ENCODE measurements at regions not wholly inside any gene's neighbourhood (a gene's known extent, or its start where the extent isn't known, plus 50 kb on each side); places are given as distances from the start of the nearest gene placed in this dataset.
"Not testable (repeated sequence)": the region's sequence is repeated elsewhere in the genome, so short reads cannot be mapped to it uniquely, and the experiment has no call there.

DNA sequence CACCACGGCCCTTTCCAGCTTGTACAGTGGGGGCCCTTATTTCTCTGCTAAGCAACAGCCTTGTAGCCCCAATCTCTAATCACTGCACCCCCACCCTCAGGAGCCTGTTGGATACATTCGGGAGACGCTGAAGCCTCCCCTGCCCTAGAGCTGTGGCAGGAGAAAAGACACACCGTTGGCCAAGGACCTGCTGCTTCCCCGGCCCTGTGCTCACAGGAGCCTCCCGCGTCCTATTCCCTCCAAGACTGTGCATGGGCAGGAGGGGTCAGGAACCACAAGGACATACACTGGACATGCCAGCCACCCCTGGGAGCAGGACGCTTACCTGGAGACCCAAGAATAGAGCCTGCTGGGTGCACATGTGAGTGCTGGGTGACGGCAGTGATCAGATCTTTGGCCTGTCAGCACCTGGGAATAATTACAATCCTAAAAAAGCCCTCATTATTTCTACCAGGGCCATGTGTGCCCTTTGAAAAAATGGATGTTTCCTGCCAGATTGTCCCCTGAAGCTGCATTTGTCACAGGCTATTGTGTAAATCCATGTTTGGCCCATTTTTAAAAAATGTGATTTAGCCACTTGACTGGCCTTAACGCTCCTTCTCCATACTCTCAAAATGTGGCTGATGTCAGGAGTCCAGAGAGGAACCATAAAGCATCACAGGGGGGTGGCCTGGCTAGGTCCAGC, 590.6 kb downstream of the MATN1 start:
- no peak for DNase-seq

DNA sequence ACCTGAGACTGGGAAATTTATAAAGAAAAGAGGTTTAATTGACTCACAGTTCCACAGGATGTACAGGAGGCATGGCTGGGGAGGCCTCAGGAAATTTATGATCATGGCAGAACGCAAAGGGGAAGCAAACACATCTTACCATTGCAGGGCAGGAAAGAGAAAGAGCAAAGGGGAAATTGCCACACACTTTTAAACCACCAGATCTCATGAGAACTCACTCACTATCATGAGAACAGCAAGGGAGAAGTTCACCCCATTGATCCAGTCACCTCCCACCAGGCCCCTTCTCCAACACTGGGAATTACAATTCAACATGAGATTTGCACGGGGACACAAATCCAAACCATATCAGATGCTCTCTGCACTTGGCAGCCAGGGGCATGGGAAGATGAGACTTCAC, 592.8 kb downstream of the MATN1 start:
- not testable (repeated sequence) for DNase-seq

DNA sequence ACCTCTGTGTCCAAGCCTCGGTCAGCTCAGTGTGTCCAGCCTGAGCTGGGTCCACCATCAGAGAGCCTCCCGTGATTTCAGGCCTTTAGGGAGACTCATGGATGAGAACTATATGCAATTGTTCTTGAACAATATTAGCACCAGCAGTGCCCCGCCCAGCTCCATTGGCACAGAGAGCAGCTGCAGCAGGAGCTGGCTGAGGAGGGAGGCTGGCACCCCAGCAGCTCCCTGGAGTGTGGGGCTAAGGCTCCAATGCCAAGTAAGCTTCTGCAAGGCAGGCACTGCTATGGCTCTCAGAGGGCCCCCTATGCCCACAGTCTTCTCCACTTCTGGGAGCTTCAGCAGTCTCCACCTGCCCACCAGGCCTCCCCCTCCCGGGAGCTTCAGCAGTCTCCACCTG, 593.3 kb downstream of the MATN1 start:
- DNase-seq = no peak

DNA sequence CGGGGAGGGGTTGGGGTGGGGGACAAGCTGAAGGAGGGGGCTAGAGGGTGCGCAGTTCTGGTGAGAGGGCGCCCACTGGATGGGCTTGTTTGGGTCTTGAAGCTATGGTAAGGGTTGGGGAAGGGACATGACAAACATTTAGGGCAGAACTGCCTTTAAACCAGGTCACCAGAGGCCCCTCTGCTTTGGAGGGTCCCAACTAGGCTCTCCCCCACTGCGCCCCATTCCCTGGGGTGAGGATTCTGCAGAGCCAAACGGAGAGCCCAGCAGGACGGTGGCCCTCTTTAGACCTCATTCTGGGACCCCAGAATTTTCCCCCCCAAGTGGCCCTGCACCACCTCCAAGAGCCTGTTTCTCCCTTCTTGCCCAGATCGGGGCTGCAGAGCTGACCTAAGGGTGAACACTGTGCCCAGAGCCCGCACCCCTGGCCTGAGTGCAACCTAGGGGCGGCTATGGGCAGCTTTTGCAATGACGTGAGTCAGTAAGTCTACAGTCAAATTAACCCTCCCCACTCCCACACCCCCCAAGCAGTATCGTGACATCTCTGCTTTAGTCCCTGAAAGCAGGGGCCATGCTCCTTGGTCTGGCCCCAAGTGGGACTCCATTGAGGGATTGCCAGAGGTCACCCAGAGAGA, 593.8 kb downstream of the MATN1 start:
- no peak for DNase-seq

DNA sequence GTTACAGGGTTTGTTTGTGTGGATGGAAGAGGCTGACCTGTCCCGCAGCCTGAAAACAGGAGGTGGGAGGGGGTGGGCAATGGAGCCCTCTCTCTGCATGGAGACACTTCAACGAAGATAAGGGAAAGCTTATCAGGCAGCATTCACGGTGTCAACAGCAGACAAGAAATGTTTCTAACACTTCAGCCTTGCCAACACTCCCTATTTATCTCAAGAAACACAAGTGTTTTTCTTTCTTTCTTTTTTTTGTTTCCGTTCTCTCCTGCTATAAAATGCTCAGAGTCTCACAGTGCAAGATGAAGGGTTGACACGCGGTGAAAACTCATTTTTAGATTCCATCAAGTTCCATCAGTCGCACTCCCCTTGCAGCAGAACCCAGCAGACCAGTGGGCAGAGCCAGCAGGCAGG, 594.4 kb downstream of the MATN1 start:
- DNase-seq = no peak

DNA sequence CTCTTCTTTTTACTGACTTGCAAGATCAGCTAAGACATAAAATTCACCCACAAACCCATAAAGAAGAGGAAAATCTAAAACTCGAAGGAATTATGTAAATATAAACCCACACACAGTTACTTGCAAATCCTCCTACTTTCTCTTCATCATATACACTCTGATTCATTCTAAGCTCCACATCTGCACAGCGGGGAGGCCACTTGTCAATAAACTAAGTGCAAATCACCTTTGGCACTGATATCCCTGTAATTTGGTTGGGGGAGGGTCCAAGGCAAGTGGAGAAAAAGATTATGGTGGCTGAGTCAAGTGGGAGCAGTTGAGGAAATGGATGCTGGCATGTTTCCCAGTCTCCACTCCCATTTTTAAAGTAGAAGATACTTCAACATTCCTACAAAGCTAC, 596.5 kb downstream of the MATN1 start:
- DNase-seq = no peak

DNA sequence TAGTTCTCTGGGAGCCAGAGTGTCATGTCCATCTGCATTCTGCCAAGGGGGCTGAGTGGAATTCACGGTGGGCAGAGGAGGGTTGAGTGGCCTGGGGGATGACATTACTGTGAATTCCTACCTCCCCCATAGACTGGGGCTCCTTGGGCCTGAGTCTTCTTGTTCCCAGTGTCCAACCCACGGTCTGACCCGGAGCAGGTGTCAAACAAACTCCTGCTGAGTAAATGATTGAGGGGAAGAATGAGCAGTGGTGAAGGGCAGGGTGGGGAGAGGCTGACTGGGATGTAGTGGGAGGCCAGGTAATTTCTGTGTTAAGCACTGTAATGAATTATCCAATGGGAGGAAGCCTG, 597.6 kb downstream of the MATN1 start:
- DNase-seq = no peak

DNA sequence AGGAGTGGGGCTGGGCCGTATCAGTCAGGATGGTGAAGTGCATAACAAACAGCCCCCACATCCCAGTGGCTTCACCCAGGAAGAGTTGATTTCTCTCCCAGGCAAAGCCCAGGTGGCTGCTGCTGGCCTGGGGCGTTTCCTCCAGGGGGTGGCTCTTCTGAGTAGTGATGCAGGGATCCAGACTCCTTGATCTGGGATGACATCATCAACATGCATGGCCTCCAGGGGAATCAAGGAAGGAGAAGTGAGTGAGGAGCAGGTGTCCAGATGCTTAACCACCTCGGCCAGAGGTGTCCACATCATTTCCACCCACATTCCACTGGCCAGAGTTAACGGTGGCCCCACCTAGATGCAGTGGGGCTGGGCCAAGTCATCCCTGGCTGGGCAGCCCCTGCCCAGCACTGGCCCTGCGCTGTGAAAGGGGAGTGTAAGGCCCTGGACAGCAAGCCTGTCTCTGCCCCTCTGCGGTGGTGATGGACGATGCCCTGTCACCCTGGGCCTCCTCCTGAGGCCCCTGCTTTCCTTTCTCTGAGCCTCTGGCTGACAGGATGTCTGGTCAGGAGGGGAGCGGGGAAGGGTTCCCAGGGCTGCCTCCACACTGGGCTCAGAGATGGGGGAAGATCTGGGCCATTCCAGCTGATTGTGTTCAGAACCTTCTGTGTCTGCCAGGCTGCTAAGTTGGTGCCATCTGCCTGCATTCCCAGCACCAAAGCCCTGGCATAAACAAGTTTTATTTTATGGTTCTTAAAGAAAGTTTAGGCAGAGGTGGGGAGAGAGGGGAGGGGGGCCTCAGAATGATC, 598.2 kb downstream of the MATN1 start:
- DNase-seq = no peak

DNA sequence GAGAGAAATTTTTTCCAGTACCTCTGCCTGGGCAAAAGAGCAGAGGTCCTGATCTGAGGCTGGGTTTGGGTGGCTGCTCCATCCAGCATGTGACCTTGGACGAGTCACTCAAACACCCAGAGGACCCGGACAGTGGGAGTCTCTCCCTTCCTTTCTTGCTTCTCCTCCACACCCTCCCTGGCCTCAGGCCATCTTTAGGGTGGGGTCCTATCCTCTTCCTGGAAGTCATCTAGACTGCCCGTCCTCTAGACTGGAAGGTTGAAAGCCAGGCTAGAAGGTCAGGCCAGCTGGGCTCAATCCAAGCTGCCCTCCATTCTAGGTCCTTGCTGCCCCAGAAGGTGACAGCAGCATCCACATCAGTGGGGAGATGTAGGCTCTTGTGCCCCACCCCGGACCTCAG, 599.5 kb downstream of the MATN1 start:
- no peak for DNase-seq

DNA sequence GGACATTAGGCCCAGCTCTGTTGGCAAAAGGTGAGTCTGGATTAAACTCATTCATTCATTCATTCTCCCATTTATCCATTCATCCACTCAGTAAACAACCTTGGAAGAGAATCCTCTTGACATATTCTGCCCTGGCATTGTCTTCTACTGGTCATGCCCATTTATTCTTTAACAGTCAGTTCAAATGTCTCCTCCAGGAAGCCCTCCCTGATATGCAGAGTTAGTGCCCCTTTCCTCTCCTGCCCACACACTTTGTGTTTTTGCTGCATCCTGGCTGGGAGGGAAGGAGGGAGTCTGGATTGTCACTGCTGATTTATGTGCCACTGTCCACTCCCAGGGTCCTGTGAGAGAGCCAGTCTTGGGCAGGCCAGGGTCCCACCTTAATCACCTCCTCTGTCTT, 600.3 kb downstream of the MATN1 start:
- no peak for DNase-seq

DNA sequence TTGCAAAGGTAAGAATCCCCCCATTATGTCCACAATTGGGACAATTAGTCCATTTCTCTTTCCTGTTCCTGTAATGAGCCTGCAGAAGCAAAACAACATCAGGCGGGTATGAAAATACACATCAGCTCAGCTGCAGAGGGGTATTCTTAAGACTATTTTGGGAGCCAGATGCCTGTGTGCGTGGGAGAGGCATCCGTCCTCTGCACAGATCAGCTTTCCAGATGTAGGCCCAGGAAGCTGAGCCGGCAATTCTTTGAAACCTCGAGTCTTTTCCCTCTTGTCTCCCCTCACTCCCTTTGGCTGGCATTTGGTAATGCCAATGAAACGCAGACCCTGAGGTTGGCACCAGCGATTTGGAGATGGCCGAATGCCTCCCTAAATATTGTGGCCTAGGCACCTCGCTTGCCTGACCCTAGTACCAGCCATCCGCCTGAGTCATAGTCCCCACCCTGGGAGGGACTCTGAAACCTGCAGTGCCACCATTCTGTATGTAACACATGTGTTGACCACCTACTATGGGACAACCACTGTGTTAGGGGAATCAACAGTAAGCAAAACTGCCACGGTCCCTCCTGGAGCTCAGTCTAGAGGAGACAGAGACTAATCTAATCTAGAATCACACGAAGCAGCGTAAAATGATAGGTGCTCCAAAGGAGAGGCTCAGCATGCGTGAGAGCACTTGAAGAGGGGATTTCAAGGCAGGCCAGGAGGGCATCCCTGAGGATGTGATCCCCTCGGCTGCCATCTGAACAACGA, 603.0 kb downstream of the MATN1 start:
- no peak for DNase-seq

DNA sequence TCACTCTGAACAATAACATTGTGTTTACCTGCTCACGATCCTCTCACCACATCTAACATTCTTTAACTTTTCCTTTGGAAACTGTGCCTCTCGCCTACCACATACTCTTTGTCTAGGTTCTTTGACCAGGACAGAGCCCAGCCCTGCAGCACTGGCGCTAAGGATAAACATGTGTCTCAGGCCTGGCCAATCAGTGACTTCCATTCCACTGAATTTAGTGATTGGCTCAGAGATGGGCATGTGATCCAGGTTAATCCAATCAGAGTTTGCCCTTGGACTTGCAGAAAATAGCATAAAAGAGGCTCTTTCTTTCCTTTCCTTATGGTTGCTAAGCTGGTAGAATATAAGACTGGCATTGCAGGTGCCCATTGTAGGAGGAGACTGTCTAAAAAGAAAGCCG, 605.7 kb downstream of the MATN1 start:
- no peak for DNase-seq

DNA sequence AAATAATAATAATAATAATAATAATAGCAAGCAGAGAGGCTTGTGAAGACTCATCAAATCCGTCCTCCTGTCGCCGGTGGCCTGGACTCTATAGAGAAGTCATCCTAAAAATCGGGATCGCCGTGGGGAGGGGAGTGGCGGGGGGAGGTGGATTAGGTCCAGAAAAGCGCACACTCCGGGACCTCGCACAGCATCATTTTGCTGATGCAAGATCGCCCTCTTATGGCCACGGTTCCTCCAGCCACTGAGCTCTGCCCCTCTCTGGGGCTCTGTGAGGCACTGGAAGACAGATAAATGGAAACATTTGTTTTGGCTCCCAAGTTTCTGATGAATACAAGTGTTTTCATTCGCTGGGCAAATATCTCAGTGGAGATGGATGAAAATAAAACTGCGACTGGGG, 612.0 kb downstream of the MATN1 start:
- DNase-seq = no peak

DNA sequence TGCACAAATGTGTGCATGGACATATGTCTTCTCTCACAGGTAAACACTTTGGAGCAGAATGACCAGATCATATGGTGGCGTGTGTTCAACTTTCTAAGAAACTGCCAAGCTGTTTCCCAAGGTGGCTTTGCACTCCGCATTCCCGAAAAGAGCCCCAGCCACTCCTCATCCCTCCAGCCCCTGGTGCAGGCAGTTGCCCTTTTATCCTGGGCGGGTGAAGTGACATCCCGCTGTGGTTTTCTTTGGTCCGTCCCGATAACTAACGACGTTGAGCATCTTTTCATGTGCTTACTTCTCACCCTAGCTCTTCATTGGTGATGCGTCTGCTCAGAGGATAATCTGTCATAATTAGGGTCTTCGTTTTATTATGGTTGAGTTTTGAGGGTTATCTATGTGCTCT, 612.5 kb downstream of the MATN1 start:
- no peak for DNase-seq

DNA sequence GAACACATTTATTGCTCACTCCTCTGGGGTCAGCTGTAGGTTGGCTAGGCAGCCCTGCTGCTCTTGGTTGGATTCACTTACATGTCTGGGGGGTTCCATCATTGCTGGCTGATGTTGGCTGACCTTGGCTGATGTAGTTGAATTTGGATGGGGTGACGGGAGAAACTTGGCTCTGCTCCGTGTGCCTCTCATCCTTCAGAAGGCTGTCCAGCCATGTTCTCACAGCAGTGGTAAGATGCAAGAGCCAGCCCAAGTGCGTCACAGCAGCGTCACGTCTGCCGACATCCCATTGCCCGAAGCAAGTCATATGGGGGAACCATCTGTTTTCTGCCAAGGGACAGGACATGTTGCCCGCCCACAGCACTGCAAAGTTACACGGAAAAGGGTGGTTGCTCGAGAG, 613.5 kb downstream of the MATN1 start:
- DNase-seq = no peak

DNA sequence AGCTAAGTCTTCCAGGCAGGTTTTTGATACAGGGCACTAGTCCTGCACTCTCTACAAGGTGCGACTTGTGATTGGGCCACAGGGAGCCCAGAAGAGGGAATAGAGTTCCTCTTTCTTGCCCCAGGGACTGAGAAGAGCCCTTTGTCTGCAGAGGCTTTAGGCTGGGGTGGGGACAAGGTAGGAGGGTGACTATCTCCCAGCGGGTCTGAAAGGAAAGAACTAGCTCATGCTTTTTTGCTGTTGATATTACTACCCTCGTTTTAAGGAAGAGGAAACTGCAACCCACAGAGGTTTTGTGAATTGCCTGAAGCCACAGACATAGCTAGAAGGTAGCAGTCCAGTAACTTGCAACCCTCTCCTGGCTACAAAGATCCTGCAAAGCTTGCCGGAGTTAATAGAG, 615.2 kb downstream of the MATN1 start:
- no peak for DNase-seq

DNA sequence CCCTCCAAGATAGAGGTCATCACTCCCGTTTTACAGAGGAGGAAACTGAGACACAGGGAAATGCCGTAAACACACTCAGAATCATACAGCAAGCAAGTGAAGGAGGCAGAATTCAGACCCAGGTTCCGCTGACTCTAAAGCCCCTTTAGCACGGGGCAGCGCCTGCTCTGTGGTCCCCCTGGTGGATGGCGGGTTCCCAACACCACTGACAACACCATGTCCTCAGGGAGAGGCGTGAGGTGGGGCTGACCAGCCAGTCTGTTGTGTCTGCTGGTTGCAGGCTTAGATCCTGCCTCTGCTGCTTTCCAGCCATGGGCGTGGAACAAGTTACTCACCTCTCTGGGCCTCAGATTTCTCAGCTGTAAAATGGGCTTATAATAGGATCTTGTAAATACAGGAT, 617.3 kb downstream of the MATN1 start:
- no peak for DNase-seq

DNA sequence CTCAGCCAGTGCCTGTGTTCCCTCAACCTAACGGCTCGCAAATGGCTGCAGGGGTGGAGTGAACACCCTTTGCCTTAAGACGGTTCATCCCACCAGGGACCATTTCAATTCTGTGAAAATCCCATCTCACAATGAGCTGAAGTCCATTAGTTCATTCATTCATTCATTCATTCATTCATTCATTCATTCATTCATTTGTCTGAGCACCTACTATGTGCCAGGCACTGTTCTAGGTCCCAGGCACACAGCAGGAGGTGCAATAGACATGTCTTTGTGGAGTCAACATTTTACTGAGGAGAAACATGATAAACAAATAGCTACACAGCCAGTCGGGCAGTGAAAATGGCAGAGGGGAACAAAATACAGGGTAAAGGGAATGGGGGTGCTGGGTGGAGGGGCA, 618.8 kb downstream of the MATN1 start:
- DNase-seq = no peak

DNA sequence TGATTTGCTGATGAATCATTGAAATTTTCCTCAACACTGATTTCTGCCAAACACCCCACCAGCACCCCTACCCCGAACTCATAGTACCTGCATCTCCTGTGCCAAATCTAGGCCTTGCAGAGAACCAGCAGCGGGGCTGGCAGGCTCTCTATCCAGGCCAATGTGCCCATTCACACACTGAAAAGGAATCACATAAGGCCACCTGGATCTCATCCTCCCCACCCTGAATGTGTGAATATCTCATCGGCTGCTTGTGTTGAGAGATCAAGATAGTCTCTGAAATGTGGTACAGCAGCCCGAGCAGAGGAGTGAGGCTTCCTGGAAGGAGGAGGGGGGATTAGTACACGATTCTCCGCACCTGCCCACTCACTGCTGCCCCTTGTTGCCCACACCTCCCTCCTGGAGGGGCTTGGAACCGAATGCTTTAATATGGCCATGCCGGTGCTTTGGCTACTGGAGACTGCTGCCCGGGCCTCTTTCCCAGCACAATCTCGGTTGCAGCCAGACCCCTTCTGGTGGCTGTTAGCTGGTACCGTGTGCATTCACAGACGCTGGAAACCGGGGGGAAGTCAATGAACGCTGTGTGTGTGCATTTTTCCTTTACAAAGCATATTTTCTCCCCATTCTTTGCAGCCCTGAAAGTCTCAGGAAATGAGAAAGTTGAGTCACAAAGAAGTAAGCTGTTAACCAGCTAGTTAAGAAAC, 619.5 kb downstream of the MATN1 start:
- no peak for DNase-seq

DNA sequence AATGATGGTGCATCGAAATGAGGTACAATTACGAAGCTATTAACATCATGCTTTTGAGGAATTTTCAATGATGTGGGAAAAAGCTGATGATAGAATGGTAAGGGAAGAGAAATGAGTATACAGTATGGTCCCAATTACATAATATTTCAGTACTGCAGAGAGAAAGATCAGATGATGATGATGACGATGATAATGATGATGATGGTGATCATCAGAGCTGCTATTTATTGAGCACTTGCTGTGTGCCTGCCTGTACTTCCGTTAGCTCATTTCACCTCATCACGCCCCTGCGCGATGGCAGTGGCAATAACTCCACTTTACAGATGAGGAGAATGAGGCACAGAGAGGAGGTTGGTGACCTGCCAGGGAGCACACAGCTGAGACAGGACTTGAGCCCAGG, 620.8 kb downstream of the MATN1 start:
- DNase-seq = no peak

DNA sequence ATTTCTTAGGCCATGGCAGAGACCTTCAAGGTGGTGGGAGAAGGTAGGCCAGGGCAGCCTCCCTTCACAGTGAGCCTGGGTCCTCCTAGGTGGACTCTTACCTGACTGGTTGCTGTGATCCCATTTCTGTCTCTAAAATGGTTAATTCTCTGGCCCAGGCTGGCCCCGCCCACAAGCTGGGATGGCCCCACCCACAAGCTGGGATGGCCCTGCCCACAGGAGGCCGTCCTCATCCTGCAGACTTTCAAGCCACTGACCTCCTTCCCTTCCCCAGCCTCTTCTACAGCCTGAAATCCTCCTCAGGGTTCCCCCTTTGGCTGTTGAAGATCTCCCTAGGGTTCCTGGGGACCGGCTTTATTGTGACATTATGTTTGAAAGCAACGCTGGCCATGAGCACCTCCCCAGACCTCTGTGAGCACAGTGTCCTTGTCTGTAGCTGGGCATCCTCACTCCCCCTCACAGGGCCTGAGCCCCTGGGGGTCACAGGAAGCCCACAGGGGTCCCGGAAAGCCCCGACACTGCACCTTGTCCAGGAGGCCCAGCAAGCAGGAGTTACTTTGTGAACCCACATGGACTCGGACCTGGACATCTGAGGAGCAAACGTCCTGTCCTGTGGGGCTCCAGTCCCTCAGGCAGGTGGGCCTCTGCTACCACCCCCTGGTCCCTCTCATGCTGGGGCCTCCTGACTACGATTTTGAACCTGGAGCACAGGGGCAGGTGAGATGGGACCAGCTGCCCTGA, 621.7 kb downstream of the MATN1 start:
- DNase-seq = no peak

DNA sequence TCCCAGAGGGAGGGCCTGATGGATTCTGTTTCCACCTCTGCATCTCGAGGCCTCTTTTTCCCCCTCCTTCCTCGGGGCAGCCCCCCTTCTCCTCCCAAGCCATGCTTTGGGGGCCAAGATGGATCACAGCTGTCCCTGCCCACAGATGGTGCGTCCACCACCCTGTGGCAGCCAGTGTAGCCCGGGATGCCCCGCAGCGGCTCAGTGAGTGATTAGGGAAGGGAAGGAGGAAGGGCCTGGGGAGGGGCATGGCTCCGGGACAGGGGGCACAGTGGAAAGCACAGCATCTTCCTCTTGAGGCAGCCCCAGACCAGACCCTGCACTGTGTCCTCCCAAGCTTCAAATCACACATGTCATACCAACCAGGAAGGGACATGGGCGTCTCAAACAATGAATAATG, 622.4 kb downstream of the MATN1 start:
- no peak for DNase-seq
